Anterior cingulate cortex (tissue), 58 donors: ENCODE measurements at regions not wholly inside any gene's neighbourhood (a gene's known extent, or its start where the extent isn't known, plus 50 kb on each side); places are given as distances from the start of the nearest gene placed in this dataset.
A peak's percentile ranks its signal among the peaks of the same experiment; 100 is the strongest.
"Not testable (repeated sequence)": the region's sequence is repeated elsewhere in the genome, so short reads cannot be mapped to it uniquely, and the experiment has no call there.

Experiments
- DNase-seq, 58 donors: peaks; one replicate each; lab custom pipeline; 2025; lab: John Stamatoyannopoulos, UW

DNA sequence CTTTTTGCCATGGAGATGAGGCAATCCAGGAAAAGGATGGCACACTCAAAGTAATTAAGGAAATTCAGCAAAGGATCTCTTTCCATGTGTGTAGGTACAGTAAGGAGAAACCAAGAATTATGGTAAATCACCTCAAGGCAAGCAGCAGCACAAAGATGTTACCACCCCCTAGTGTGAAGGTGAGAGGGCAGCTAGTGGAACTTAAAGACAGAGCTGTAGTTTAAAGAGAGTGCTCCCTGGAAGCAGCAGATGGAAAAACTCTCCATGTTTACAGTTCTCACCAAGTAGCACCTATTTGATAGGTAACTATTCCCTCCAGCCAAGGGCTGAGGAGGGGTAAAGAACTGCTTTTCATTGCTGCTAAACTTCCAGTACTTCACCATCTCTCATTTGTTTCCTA is 860.4 kb upstream of the CRIM1 start:
- no peak for DNase-seq

DNA sequence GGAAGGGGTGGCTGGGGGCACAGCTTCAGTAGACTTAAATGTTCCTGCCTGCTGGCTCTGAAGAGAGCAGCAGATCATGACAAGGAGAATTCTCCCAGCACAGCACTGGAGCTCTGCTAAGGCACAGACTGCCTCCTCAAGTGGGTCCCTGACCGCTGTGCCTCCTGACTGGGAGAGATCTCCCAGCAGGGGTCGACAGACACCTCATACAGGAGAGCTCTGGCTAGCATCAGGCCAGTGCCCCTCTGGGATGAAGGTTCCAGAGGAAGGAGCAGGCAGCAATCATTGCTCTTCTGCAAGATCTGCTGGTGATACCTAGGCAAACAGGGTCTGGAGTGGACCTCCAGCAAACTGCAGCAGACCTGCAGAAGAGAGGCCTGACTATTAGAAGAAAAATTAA is 877.5 kb upstream of the CRIM1 start:
- DNase-seq, result not testable (repeated sequence)

DNA sequence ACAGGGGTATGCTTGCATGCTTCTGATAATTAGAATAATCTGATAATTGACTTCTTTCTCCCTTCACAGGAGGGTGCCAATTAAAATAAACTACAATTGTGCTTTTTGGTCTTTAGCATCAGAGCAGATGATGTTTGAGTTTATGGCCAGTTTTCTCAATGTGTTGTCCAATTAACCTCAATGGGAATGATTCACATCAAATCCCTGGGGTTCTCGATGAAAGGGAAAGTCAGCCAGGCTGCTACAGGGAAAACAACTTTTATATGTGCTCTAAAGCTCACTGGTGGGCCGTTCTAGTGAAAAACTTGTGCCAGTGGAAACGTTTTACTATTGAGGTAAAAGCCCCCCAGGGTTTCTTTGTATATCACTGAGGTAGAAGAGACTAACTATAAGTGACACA is 887.3 kb upstream of the CRIM1 start:
- DNase-seq, result no peak

DNA sequence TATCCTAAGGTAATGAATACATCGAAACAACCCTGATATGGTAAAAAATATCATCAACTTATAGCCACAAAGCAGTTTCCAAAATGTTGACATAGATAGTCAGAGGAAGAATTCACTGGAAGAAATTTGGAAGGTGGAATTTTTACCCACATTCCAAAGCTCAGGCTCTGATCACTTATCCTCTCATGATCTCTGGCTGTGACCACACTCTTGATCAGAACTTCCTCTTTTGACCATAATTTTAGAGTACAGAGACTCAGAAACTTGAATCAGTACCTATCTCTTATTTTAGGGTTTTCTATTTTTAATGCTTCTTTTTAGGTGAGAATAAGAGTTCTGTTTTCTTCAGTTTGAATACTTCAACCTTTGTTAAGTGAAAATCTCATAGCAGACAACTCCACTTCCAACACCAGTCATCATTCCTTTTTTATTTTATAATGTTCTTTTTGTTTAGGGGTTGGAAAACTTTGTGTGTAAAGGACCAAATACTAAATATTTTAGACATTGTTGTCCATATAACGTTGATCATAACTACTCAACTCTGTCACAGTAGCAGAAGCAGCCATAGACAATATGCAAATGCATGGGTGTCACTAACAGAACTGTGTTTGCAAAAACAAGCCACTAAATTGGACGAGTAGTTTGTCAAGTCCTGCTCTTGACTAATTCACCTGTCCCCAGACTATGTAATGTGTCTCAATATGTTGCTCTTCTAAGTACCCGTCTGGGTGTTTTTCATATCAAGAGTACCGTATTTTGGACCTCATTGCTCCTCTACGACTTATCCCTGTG is 891.6 kb upstream of the CRIM1 start:
- no peak for DNase-seq

DNA sequence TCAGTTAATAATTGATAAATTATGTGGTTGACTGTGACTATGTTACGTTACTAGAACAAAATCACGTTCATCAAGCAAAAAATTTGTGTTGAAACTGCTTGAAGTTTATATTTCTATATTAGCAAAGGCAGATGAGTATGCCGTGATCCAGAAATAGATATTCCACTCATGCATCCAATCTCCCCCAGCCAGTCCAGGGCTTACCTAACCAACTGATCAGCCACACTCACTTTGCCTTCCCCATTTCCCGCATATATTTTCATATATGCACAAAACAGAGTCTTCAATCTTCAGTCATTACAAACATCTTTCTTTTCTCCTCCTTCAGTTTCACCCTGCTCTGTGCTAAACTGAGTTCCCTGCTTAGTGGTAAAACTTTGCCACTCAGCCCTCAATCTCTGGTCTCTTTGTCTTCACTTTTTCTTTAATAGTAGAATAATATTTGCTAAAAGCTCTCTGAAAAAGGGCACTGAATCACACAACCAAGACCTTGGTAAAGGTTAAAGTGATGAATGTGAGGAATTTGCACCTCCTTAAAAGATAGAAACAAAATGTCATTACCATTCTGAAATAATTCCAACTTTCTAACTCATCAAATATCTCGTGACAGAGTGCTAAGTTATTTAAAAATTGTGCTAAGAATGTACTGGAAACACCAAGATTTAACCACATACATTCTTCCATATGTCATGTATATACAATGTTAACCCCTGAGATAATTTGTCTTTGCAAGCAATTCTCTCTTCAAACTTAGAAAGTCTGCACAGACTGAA is 893.2 kb upstream of the CRIM1 start:
- no peak for DNase-seq

DNA sequence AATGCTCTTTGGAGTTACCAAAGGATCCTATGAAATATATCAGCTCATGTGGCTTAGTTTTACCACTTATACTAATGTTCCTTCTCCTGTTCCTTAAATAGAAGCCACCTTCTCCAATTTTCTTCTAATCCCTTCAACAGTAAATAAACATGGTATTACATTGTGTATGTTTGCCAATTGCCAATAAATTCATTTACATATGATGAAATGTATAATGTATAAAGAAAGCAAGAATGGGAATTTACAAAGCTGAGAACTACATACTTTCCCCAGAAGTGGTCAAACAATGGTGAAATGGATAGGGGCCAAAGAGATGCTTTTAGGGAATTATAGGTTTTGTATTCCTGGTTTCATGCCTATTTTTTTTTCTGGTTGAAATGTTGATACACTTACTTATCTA is 894.2 kb upstream of the CRIM1 start:
- no peak for DNase-seq

DNA sequence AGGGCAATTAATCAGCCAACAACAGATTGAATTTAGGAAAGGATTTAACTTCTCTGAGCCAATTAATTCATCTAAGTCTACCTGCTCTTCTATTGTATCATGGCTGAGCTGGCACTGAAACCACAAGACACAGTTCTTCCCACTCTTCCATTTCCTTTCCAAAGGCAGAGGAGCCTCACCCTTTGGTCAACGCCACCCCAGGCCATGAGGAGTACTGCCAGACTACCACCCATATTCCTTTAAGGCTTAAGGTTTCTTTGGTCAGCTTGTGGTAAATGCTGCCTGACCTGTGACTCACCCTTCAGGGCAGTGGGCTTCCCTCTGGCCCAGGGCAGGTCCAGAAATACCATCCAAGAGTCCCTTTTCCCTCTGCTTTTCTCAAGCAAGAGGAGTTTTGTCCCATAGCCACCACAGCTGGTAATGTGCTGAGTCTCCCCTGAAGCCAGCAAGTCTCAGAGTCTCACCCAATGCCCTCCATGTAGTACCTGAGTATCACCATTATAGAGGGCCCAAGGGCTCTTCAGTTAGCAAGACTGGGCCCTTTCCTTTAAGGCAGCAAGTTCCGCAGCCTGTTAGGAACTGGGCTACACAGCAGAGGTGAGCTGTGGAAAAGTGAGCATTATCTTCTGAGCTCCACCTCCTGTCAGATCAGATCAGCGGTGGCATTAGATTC is 900.5 kb upstream of the CRIM1 start:
- DNase-seq, result no peak

DNA sequence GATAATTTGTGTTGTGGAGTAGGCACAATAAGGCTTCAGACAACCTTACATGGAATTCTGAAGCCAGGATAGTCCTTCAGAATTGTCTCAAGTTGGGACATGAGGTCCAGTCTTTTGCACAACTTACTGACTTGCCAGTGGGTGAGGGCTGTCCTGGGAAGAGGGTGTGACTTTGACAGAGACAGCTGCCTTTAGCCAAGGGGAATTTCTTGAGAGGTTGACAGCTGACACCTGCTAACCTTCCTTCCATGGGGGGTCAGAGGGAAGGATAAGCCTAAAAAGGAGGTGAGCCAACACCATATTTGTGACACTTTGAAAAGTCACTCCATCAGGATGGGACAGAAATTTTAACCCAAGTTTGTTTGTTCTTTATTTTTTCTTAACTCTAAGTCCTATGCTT is 907.8 kb upstream of the CRIM1 start:
- no peak for DNase-seq

DNA sequence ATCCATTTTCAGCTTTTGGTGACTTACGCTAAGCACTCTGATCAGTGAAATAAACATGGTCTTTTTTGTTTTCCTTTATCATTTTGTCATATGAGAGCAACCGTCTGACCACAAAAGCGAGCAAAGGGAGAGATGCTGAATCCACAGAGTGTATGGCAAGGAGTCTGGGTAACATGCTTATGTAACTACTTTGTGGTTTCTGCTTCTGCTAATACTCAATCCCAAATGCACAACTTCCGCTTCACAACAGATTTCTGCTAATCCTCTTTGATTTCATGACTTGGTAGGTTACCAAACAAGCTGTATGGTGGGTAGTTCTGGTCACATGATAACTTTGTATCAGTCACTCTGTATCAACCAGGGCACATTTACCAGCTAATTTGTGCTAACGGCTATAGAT is 908.4 kb upstream of the CRIM1 start:
- DNase-seq, result no peak

DNA sequence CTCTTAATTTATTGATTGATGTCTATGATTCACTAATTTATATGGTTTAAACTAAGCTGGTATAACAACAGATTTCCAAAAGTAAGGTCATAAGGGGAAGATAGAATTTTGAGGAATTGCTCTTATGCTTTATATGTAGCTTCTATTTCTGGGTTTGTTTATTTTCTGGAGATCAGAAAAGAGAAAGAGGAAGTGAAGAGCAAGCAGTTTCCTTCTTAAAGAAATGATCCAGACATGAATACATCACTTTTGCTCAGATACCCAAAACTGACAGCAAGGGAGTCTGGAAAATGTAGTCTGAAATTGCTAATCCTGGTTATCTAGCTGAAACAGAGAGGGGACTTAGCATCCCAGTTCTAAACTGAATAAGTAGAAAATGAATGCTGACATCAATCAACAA is 912.5 kb upstream of the CRIM1 start:
- DNase-seq, result no peak

DNA sequence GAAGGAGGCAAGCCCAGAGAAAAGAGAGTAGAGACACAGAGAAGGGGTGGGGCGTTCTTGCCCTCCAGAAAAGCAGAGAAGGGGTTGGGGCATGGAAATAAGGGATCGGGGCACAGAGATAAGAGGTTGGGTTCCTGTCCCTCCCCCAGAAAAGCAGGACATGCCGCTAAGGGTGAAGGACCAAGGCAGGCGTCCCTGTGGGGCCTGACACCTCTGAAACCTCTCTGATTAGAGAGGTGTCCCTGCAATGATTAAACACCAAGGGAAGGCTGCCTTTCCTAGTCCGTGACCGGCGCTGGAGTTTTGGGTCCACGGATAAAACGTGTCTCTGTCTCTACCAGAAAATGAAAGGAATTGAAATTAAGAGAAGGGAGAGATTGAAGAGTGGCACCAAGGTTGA is 914.0 kb upstream of the CRIM1 start:
- DNase-seq, result not testable (repeated sequence)

DNA sequence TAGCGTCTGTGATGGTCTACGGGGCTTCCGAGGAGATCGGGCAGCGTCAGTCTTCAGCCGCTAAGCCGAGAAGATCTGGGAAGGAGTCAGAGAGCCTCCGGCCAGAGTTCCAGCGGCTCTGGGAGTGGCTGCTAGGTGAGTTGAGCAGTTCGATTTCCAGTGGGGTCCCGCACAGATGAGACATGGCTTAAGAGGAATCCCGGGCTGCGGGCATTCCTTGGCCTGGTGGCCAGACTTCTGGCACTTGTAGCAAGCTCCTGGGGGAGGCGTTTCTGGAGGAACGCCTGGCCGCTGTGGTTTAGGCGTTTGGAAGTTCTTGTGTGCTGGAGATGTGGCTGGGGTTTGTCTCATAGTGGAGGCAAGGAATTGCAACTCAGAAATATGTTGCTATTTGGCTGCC is 915.3 kb upstream of the CRIM1 start:
- not testable (repeated sequence) for DNase-seq

DNA sequence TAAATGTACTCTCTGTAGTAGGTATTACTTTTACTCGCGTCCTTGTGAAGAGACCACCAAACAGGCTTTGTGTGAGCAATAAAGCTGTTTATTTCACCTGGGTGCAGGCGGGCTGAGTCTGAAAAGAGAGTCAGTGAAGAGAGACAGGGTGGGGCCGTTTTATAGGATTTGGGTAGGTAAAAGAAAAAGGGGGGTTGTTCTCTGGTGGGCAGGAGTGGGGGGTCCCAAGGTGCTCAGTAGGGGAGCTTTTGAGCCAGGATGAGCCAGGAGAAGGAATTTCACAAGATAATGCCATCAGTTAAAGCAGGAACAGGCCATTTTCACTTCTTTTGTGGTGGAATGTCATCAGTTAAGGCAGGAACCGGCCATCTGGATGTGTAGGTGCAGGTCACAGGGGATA is 918.7 kb upstream of the CRIM1 start:
- DNase-seq, result not testable (repeated sequence)

DNA sequence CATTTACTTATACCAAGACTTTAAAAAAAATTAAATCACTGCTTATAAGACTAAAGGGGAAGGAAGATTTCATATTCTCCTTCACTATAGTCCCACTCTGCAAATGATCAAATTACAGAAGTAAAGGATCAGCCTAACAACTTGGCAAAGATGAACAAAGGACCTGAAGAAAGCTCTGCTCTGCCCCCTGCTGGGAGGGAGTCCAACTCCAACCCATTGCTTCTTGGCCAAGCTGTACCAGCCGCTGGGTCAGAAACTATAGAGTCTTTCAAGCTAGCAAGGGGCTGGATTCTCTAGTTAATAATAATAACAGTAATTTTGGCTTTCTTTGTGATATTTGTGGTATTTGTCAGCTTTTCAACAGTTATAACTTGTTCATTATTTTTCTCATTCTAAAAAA is 927.0 kb upstream of the CRIM1 start:
- DNase-seq, result peak in 29 of 58 donors; percentile 0 to 44 (median 6)

DNA sequence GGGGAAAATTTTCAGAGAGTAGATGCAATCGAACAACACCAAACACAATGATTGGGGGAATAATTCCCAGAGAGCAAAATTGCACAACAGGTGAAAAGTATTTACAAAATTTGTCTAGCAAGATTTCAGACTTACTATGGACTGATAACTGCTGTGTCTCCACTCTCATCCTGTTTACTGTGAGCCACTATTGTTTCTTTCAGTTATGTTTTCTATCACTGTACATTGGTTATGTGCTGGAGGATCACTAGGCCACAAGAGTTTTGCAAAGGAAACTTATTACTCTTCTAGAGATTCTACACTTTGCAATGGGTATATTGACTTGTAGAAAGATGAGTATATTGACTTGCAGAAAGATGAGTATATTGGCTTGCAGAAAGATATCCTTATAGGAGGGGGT is 934.1 kb upstream of the CRIM1 start:
- DNase-seq, result no peak

DNA sequence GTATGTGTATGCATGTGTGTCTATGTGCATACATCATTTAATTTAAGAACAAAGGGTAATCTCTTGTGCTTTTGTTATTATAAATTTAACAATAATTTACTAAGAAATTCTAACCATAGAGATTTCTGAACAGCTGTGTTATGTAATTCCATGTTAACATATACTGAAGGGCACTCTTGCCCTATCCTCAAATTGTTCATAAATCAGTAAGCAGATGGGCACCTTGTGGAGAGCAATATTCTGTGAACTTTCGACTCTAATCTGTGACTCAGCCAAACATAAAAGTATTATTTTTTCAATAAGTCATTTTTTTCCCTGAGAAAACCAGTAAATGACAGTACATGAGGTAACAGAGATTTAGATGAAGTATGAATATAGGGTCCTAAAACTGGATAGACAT is 938.3 kb upstream of the CRIM1 start:
- no peak for DNase-seq

DNA sequence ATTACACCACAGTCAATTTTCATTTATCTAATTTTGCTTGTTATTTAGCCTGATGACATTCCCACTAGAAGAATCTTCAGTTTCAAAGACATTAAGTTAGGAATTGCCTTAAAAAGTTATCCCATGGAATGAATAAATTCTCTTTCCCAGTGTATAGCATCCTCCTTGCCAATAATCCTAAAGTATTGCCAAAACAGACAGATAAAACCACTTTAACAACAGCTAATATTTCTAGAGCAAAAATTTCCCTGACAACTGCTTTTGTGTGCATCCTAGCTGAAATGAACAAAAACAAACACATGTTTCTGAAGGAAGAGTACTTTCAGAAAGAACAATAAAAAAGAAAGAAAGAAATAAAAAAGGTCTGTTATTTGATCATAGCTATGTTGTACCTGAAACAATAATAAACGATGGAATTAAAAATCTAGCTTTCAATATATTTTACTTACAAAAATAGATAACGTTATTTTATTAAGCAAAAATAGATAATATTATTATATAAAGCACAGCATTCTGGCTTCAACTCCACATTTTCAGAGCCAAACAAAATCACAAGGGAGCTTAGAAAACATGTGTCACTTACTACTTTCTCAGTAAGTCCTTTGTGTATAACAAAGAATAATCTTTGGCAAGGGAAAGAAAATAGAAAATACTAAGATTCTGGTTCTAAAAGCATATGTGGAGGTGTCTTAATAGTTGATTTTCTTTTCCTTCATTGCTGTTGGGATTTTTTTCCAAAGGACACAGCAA is 939.0 kb upstream of the CRIM1 start:
- DNase-seq, result no peak

DNA sequence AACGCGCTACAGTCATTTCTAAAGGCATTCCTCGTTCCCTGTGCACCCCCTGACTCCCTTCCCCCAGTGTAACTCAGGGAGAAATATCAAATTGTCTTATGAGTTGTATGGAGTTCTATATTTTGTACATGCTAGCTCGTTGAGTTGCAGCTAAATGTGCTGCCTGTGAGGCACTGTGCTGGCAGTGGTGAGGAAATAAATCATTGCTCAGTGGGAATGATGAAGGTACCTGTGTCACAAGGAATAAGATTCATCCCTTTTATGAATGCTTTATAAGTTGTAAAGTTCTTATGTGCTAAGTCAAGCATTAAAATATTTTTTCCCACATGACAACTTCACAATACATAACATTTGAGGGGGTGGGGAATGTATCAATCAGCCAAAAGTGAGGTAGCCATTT is 939.6 kb upstream of the CRIM1 start:
- no peak for DNase-seq

DNA sequence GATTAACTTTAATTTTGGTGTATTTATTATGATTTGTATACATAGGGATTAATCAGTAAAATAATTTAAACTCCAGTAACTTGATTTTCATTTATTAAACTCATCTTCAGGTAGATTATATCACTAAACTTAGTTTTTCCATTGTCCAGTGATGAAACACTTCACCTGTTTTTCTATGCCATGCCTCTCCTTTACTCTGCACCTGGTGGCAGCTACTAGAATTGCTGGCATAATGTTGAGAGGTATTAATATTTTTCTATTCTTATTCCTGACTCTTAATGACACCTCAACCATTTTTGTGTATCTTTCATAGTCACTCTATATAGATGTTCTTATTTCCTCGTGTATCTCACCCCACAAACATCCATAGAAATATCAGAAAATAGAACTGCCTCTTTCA is 940.3 kb upstream of the CRIM1 start:
- no peak for DNase-seq

DNA sequence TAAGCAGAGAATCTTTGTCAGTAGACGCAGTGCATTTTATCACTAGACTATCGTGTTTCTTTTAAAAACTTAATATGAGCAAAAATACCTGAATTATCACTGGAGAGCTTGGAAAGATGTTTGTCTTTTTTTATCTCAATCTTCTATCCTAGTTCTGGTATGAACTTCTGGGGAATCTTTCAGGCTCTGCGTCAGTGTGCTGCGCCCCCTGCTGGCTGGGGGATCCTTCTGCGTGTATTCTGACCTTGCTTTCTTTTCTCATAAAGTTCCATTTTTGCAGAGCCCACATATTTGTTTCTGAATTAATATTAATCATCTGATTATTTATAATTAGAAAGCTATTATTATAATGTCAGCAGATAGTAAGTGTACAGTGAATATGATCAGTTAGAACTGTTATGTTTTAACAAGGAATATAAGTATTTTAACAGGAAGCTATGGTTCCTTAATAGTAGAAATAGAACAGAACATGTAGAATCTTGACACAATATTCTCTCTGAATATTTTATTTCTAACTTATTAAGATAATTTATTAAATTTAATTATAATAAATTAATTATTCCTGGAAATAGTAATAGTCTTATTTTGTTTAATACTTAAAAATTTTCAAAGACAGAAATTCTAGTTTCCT is 945.0 kb upstream of the CRIM1 start:
- peak in 37 of 58 donors; percentile 1 to 70 (median 25) for DNase-seq
